PC-3 (cell line): ENCODE measurements at regions not wholly inside any gene's neighbourhood (a gene's known extent, or its start where the extent isn't known, plus 50 kb on each side); places are given as distances from the start of the nearest gene placed in this dataset.
A peak's percentile ranks its signal among the peaks of the same experiment; 100 is the strongest.

ENCODE experiments used
- ATAC-seq: fragments of 200-7000 bp; cut with Tn5 transposase; 2 replicates; pipeline ENCODE4 v1.9.1; 2020; ENCODE audit warnings: mild to moderate bottlenecking, moderate library complexity
- BruUV-seq: library from RNA; stranded (reverse); fragments of 400-500 nt; replicated peaks from 2 replicates; lab custom pipeline; 2021; lab: Mats Ljungman, UMichigan
- CTCF ChIA-PET: fragments of 300-600 bp; sonication (Branson Sonifier 250); formaldehyde crosslinking; loops from one replicate; lab custom pipeline; 2022; ENCODE audit warnings: antibody characterized with exemption; lab: Charles Lee
- POLR2A ChIA-PET: fragments of 300-600 bp; sonication (Branson Sonifier 250); formaldehyde crosslinking; loops from one replicate; lab custom pipeline; 2022; ENCODE audit warnings: antibody characterized with exemption; ENCODE audit not compliant: unreplicated experiment; lab: Charles Lee
- DNase-seq: peaks from one replicate; pipeline ENCODE4 v3.0.0-alpha.2; 2015
- H2AFZ ChIP-seq: fragments of 300-600 bp; sonication (generic); 2 replicates; pipeline ENCODE4 v1.6.0; 2016; ENCODE audit warnings: antibody characterized with exemption, low read length
- H3F3A ChIP-seq: fragments of 300-600 bp; sonication (generic); one replicate; pipeline ENCODE4 v1.6.0; 2017; ENCODE audit warnings: antibody characterized with exemption, low read length, control low read depth, mild to moderate bottlenecking; ENCODE audit not compliant: unreplicated experiment
- H3K27ac ChIP-seq: fragments of 300-600 bp; sonication (generic); 2 replicates; pipeline ENCODE4 v1.5.1; 2016; ENCODE audit warnings: mild to moderate bottlenecking, low read length
- H3K27me3 ChIP-seq: fragments of 300-600 bp; sonication (generic); 2 replicates; pipeline ENCODE4 v1.6.1; 2016; ENCODE audit warnings: low read length, mixed read lengths
- H3K36me3 ChIP-seq: fragments of 300-600 bp; sonication (generic); 2 replicates; pipeline ENCODE4 v1.6.1; 2016; ENCODE audit warnings: low read depth, mixed run types, low read length, mixed read lengths
- H3K4me1 ChIP-seq: fragments of 300-600 bp; sonication (generic); 2 replicates; pipeline ENCODE4 v1.5.1; 2016; ENCODE audit warnings: low read length; ENCODE audit not compliant: insufficient read depth
- H3K4me2 ChIP-seq: fragments of 300-600 bp; sonication (generic); 2 replicates; pipeline ENCODE4 v1.6.0; 2016; ENCODE audit warnings: low read length
- H3K4me3 ChIP-seq: fragments of 300-600 bp; sonication (generic); 2 replicates; pipeline ENCODE4 v1.5.1; 2016; ENCODE audit warnings: mild to moderate bottlenecking, low read length, mixed read lengths
- H3K79me2 ChIP-seq: fragments of 300-600 bp; sonication (generic); 2 replicates; pipeline ENCODE4 v1.6.1; 2017; ENCODE audit warnings: low read length, mixed read lengths
- H3K9ac ChIP-seq: fragments of 300-600 bp; sonication (generic); 2 replicates; pipeline ENCODE4 v1.6.0; 2016; ENCODE audit warnings: mild to moderate bottlenecking, low read length
- H3K9me2 ChIP-seq: fragments of 300-600 bp; sonication (generic); replicated peaks from 2 replicates; pipeline ENCODE4 v1.6.1; 2016; ENCODE audit warnings: mixed run types, low read length, mixed read lengths
- H3K9me3 ChIP-seq: fragments of 300-600 bp; sonication (generic); 2 replicates; pipeline ENCODE4 v1.6.1; 2016; ENCODE audit warnings: low read length, mixed read lengths
- H4K20me1 ChIP-seq: fragments of 300-600 bp; sonication (generic); 2 replicates; pipeline ENCODE4 v1.6.1; 2016; ENCODE audit warnings: low read length, mixed read lengths
- EZH2 ChIP-seq: fragments of 300-600 bp; sonication (generic); IDR thresholded peaks from one replicate; pipeline ENCODE4 v1.6.1; 2017; ENCODE audit warnings: antibody characterized with exemption, mild to moderate bottlenecking, low read length; ENCODE audit not compliant: unreplicated experiment
- EZH2phosphoT487 ChIP-seq: fragments of 300-600 bp; sonication (generic); IDR thresholded peaks from 2 replicates; pipeline ENCODE4 v1.6.1; 2018; ENCODE audit warnings: mild to moderate bottlenecking, antibody characterized with exemption, low read length, borderline replicate concordance
- intact Hi-C: fragments of 100-400 bp; cut with micrococcal nuclease; formaldehyde crosslinking; loops from 2 replicates; pipeline ENCODE4 v1.9.0; 2023
- TF ChIP-seq, protein P1 (sequence below): fragments of 300-600 bp; sonication (generic); conservative IDR thresholded peaks from 2 replicates; pipeline ENCODE4 v1.5.1; 2017; ENCODE audit warnings: antibody characterized with exemption, low read depth, mild to moderate bottlenecking, low read length

DNA sequence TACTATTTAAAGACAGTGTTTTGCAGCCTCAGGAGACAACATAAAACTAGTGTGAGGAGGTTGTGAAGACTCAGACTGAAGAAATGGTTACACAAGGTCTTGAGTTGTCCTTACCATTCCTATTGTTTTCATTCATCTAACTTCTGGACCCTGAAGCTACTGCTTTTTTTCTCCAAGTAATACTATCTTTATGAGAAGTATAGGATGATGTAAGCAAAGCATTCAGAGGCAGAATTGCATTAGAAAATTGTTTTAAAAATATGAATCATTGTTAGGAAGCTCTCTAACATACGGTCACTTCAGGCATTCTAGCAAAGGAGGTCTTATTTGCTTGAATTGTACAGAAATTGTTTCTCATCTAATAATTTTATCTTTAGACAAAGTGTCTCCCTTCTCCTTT, 357.8 kb downstream of the TLL1 start:
- no peak overlapping the region for H3K4me2 ChIP-seq
- H3F3A ChIP-seq: no peaks in the 10 kb centered on the region
- H3K27ac ChIP-seq: no peak overlapping the region
- no peaks in the 10 kb centered on the region for H3K27me3 ChIP-seq
- no peaks in the 10 kb centered on the region for H3K9me2 ChIP-seq
- H3K36me3 ChIP-seq: no peaks in the 10 kb centered on the region
- DNase-seq (no peak), ATAC-seq (no peak)
- no peak overlapping the region for H3K4me3 ChIP-seq
- no peaks in the 10 kb centered on the region for H4K20me1 ChIP-seq
- intact Hi-C loops: no loop called here
- no peaks in the 10 kb centered on the region for H3K4me1 ChIP-seq
- H3K79me2 ChIP-seq: no peaks in the 10 kb centered on the region
- H3K9ac ChIP-seq: no peak overlapping the region
- no peak overlapping the region for H2AFZ ChIP-seq
- TF ChIP-seq, protein P1, sequence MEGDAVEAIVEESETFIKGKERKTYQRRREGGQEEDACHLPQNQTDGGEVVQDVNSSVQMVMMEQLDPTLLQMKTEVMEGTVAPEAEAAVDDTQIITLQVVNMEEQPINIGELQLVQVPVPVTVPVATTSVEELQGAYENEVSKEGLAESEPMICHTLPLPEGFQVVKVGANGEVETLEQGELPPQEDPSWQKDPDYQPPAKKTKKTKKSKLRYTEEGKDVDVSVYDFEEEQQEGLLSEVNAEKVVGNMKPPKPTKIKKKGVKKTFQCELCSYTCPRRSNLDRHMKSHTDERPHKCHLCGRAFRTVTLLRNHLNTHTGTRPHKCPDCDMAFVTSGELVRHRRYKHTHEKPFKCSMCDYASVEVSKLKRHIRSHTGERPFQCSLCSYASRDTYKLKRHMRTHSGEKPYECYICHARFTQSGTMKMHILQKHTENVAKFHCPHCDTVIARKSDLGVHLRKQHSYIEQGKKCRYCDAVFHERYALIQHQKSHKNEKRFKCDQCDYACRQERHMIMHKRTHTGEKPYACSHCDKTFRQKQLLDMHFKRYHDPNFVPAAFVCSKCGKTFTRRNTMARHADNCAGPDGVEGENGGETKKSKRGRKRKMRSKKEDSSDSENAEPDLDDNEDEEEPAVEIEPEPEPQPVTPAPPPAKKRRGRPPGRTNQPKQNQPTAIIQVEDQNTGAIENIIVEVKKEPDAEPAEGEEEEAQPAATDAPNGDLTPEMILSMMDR: no peak
- no peak for TF ChIP-seq EZH2
- TF ChIP-seq EZH2phosphoT487: no peak
- H3K9me3 ChIP-seq: no peaks in the 10 kb centered on the region
- BruUV-seq: no TSS peak
- POLR2A ChIA-PET: no interaction called here
- CTCF ChIA-PET: no interaction called here

DNA sequence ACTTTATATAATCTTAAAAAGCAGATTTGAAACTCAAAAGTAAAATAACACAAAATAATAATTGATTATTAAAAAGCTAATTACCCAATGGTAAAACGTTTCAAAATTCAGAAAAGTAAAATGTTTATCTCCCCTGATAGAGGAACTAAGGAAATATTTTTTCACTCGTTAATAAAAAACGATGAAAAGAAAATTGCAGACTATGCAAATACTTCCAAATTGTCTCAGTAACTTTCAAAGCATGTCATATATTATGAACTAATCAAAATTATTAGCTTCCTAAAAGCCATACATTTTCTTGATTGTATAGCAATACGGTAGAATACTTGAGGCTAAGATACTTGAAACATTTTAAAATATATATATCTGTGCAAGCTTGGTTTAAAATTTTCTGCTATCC, 366.3 kb downstream of the TLL1 start:
- ATAC-seq (no peak), DNase-seq (no peak)
- Histone ChIP-seq H2AFZ (no peak overlapping the region), H3K4me3 (no peak overlapping the region), H3F3A (no peaks in the 10 kb centered on the region), H3K4me2 (no peak overlapping the region), H3K9ac (no peak overlapping the region), H3K4me1 (no peaks in the 10 kb centered on the region), H3K79me2 (no peaks in the 10 kb centered on the region), H3K9me2 (no peaks in the 10 kb centered on the region), H3K36me3 (no peaks in the 10 kb centered on the region), H3K27ac (no peak overlapping the region), H3K9me3 (no peaks in the 10 kb centered on the region), H4K20me1 (no peaks in the 10 kb centered on the region), H3K27me3 (no peaks in the 10 kb centered on the region)
- CTCF ChIA-PET: no interaction called here
- BruUV-seq: no TSS peak
- POLR2A ChIA-PET: no interaction called here
- TF ChIP-seq, protein P1: no peak
- no peak for TF ChIP-seq EZH2phosphoT487
- no peak for TF ChIP-seq EZH2
- intact Hi-C loops: no loop called here

DNA sequence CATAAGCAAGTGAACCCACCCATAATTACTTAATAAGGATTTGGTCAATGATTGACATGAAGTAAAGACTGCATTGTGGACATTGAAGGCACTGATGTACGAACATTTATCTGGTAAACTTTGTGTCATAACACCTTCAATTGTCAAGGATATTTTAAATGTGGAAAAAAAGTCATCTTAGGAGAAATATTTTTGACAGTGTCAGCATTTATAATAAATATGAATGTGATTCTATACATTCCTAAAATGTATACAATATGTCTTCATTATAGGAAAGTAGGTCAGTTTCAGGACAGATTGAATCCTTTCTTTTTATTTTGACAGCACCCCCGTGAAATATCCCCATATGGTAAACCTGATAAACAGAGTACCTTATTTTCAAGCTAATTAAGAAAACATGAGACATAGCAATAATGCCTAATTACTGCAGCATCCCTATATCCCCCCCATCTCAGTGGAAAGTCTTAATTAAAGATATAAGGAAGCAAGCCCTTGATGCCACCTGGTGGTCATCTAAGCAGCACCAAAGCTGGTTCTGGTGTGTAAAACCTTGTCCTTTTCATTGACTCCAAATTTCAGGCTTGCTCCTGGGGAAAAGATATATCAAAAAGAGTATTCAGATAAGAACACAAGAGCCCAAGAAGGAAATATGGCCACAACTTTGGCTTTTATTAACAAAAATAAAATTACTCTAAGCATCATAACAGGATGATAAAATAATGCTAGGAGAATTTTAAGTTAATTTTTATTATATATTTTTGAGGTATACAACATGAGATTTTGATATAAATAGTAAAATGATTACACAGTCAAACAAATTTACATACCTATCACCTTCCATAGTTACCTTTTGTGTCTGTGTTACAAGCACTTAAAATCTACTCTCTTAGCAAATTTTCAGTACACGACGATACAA, 379.7 kb downstream of the TLL1 start:
- H3K4me2 ChIP-seq: no peak overlapping the region
- BruUV-seq: no TSS peak
- no peaks in the 10 kb centered on the region for H3K36me3 ChIP-seq
- H3K9me2 ChIP-seq: no peaks in the 10 kb centered on the region
- no peak for TF ChIP-seq EZH2
- TF ChIP-seq, protein P1: peak; percentile 73
- peak; percentile 51 for DNase-seq
- no peaks in the 10 kb centered on the region for H3K79me2 ChIP-seq
- no peak overlapping the region for H3K27ac ChIP-seq
- H4K20me1 ChIP-seq: no peaks in the 10 kb centered on the region
- H3K4me3 ChIP-seq: no peak overlapping the region
- H3F3A ChIP-seq: no peaks in the 10 kb centered on the region
- intact Hi-C loops: loop anchor here (1.0 to 2.0 kb wide), 2 partner anchors 88 to 342 kb away; no protein-coding TSS in a partner anchor
- CTCF ChIA-PET: interaction anchor here (0.7 kb wide), 1 partner anchor 87 kb away, joined by 5 read pairs; no protein-coding TSS in a partner anchor
- peak; percentile 45; the same call in 1 of the 2 replicates for ATAC-seq
- H3K9ac ChIP-seq: no peak overlapping the region
- H3K9me3 ChIP-seq: no peaks in the 10 kb centered on the region
- H2AFZ ChIP-seq: no peak overlapping the region
- POLR2A ChIA-PET: no interaction called here
- no peaks in the 10 kb centered on the region for H3K4me1 ChIP-seq
- no peaks in the 10 kb centered on the region for H3K27me3 ChIP-seq
